GM12874 (cell line): ENCODE measurements at regions not wholly inside any gene's neighbourhood (a gene's known extent, or its start where the extent isn't known, plus 50 kb on each side); places are given as distances from the start of the nearest gene placed in this dataset.

Source experiments
- CTCF ChIP-seq: IDR thresholded peaks from 2 replicates; pipeline ENCODE4 v1.5.1; 2011; ENCODE audit warnings: low read depth, mild to moderate bottlenecking, control low read depth, low read length, moderate library complexity; ENCODE audit not compliant: insufficient read depth

- TF ChIP-seq CTCF = no peak
Observed at GRCh38 chr9:26597542-26598149, 295.0 kb downstream of the CAAP1 start.

GRCh38 chr9:26579056-26579455, 313.5 kb downstream of the CAAP1 start:
- no peak for TF ChIP-seq CTCF

DNA sequence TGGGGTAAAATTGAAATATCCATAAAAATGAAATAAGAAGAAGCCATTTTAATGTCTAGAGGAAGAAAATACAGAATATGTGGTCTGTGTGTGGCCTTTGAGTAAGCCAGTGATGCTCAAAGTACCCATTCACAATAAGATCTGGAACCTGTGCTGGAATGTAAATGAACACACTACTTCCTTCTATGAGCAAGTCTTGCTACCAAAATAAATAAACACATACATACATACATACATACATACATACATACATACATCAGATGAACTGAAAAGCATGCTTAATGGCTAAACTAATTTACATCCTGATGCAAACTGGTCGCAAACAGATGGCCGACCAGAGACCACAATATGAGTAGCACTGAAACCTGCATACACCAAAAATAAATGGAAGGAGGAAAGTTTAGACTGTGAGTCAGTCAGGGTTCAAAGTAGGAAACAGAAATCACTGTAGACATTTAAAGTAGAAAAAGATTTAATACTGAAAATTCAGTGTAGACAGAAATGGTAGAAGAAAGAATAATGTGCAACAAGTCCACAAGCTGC, 317.6 kb downstream of the CAAP1 start:
- no peak for TF ChIP-seq CTCF

DNA sequence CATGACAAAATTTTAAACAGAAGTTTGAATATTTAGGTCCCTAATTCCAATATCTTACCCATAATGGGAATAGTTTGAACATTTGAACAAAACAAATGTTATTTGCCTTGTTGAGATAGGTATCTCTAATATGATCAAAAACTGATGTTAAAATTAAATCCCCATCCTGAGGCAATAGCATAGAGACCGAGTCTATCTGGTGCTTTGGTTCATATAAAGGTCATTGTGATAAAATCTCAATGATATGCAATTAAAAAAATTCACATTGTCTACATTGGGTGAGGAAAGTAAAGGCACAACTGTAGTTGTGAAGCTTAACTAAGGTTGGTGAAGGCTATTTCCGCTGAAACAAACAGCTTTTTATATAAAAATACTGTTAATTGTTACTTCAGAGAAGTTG, 318.3 kb downstream of the CAAP1 start:
- TF ChIP-seq CTCF = no peak

- TF ChIP-seq CTCF = no peak
Observed at GRCh38 chr9:26567976-26568375, 324.6 kb downstream of the CAAP1 start.

DNA sequence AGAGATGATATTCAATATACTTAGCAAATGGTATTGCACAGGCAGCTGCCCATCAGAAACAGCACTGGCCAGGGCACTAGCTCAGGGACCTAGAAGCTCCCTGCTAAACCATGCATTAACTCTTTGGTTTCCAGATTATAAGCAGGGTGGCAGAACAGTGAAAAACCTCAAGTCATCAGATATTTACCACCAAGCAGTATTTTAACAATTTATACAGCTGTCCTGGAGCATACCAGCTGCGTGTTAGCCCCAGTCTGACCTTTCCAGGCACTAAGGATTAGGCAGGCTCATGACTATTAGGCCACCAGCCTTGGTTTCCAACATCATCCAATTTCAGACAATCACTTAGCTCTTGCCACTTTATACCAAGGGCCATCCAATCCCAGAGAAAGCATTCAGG, 326.5 kb downstream of the CAAP1 start:
- TF ChIP-seq CTCF = no peak

DNA sequence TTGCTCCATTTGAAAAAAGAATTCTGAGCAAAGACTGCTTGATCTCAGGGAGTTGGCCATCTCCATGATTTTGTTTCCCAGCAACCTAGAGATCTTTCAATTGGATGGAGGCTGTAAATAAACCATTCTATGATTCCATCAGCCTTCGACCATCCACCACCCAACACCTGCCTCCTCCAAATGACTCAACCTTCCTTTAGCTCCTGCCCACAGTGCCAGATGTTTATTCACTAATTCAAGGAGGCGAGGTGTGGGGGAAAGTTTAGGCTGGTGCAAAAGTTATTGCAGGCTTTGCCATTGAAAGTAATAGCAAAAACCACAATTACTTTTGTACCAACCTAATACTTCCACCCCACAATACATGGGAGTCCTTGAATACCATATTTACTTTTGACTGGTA, 327.5 kb downstream of the CAAP1 start:
- TF ChIP-seq CTCF = no peak
